Retinal pigment epithelial cell (primary cell): ENCODE measurements at regions not wholly inside any gene's neighbourhood (a gene's known extent, or its start where the extent isn't known, plus 50 kb on each side); places are given as distances from the start of the nearest gene placed in this dataset.

Source experiments
- DNase-seq: peaks from one replicate; pipeline ENCODE4 v3.0.0-alpha.2; 2010; ENCODE audit warnings: low read depth
- H3K4me3 ChIP-seq: 2 replicates; pipeline ENCODE4 v1.5.1; 2011; ENCODE audit warnings: mild to moderate bottlenecking, low read length, control low read depth, moderate library complexity
- CTCF ChIP-seq: conservative IDR thresholded peaks from 2 replicates; pipeline ENCODE4 v1.5.1; 2011; ENCODE audit warnings: low read depth, low read length, control low read depth, inconsistent platforms

GRCh38 chr9:100724886-100725285, 147.0 kb downstream of the CAVIN4 start:
- no peak overlapping the region for H3K4me3 ChIP-seq
- DNase-seq, result no peak
- TF ChIP-seq CTCF, result no peak

- no peak for DNase-seq
- no peak overlapping the region for H3K4me3 ChIP-seq
- no peak for TF ChIP-seq CTCF
Observed at GRCh38 chr9:100725371-100725770, 147.5 kb downstream of the CAVIN4 start.

- DNase-seq, result no peak
- no peak for TF ChIP-seq CTCF
- no peak overlapping the region for H3K4me3 ChIP-seq
Observed at GRCh38 chr9:100729336-100729895, 151.5 kb downstream of the CAVIN4 start.

- DNase-seq, result no peak
- no peak overlapping the region for H3K4me3 ChIP-seq
- TF ChIP-seq CTCF, result no peak
Observed at GRCh38 chr9:100730086-100730485, 152.2 kb downstream of the CAVIN4 start.

GRCh38 chr9:100731038-100731556, 153.2 kb downstream of the CAVIN4 start:
- TF ChIP-seq CTCF, result no peak
- DNase-seq, result no peak
- H3K4me3 ChIP-seq, result no peak overlapping the region

GRCh38 chr9:100731557-100731956, 153.7 kb downstream of the CAVIN4 start:
- TF ChIP-seq CTCF, result no peak
- no peak overlapping the region for H3K4me3 ChIP-seq
- DNase-seq, result no peak

- TF ChIP-seq CTCF, result no peak
- no peak overlapping the region for H3K4me3 ChIP-seq
- DNase-seq, result no peak
Observed at GRCh38 chr9:100739208-100739607, 161.3 kb downstream of the CAVIN4 start.
